MCF 10A (cell line): ENCODE measurements at regions not wholly inside any gene's neighbourhood (a gene's known extent, or its start where the extent isn't known, plus 50 kb on each side); places are given as distances from the start of the nearest gene placed in this dataset.

Experiments used
- BruUV-seq: library from RNA; stranded (reverse); fragments of 400-500 nt; replicated peaks from 2 replicates; lab custom pipeline; 2021; lab: Mats Ljungman, UMichigan
- CTCF ChIA-PET: fragments of 300-600 bp; sonication (Branson Sonifier 250); formaldehyde crosslinking; extraction: SDS; loops from one replicate; lab custom pipeline; 2021; ENCODE audit warnings: antibody characterized with exemption, inconsistent platforms; lab: Yijun Ruan, JAX
- POLR2A ChIA-PET: fragments of 300-600, 350-650 bp; sonication (Branson Sonifier 250); formaldehyde crosslinking; extraction: SDS; loops from one replicate; lab custom pipeline; 2020; ENCODE audit warnings: antibody characterized with exemption, inconsistent platforms; lab: Yijun Ruan, JAX
- DNase-seq: peaks from one replicate; pipeline ENCODE4 v3.0.0-alpha.2; 2018; ENCODE audit not compliant: unreplicated experiment
- H3K27ac Mint-ChIP-seq: one replicate; pipeline ENCODE4 v1.8.0; 2022; ENCODE audit warnings: mild to moderate bottlenecking, low read depth, mixed read lengths; ENCODE audit not compliant: unreplicated experiment
- H3K27me3 Mint-ChIP-seq: one replicate; pipeline ENCODE4 v1.8.0; 2022; ENCODE audit warnings: mixed read lengths; ENCODE audit not compliant: insufficient read depth, unreplicated experiment
- H3K36me3 Mint-ChIP-seq: one replicate; pipeline ENCODE4 v1.8.0; 2022; ENCODE audit warnings: mild to moderate bottlenecking, moderate library complexity, mixed read lengths; ENCODE audit not compliant: insufficient read depth, unreplicated experiment
- H3K4me1 Mint-ChIP-seq: one replicate; pipeline ENCODE4 v1.8.0; 2022; ENCODE audit warnings: mixed read lengths; ENCODE audit not compliant: insufficient read depth, unreplicated experiment
- H3K4me3 Mint-ChIP-seq: one replicate; pipeline ENCODE4 v1.8.0; 2022; ENCODE audit warnings: mild to moderate bottlenecking, moderate library complexity, mixed read lengths; ENCODE audit not compliant: unreplicated experiment
- H3K9me3 Mint-ChIP-seq: one replicate; pipeline ENCODE4 v1.8.0; 2022; ENCODE audit warnings: mixed read lengths; ENCODE audit not compliant: unreplicated experiment
- intact Hi-C: fragments of 100-400 bp; cut with micrococcal nuclease; formaldehyde crosslinking; loops from 2 replicates; pipeline ENCODE4 v1.14.1; 2022
- TF ChIP-seq, protein P1 (sequence below): fragments of 200-600 bp; IDR thresholded peaks from one replicate; pipeline ENCODE4 v1.8.0; 2022; ENCODE audit warnings: antibody characterized with exemption, mild to moderate bottlenecking; ENCODE audit not compliant: unreplicated experiment

DNA sequence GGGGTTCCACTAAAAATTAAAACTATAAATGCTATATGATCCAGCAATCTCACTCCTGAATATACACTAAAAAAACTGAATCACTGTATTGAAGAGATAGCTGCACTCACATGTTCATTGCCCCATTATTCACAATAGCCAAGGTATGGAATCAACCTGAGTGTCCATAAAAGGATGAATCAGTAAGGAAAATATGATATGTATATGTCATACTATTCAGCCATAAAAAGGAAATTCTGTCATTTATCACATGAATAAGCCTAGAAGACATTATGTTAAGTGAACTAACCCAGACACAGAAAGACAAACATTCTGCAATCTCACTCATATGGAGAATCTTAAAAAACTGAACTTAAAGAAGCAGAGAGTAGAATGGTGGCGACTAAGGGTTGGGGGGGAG, 1376.2 kb upstream of the CDH9 start:
- DNase-seq = no peak
- ChIA-PET CTCF (no interaction called here), POLR2A (no interaction called here)
- H3K4me1 Mint-ChIP-seq = no peaks in the 10 kb centered on the region
- no peak overlapping the region for H3K27ac Mint-ChIP-seq
- TF ChIP-seq, protein P1, sequence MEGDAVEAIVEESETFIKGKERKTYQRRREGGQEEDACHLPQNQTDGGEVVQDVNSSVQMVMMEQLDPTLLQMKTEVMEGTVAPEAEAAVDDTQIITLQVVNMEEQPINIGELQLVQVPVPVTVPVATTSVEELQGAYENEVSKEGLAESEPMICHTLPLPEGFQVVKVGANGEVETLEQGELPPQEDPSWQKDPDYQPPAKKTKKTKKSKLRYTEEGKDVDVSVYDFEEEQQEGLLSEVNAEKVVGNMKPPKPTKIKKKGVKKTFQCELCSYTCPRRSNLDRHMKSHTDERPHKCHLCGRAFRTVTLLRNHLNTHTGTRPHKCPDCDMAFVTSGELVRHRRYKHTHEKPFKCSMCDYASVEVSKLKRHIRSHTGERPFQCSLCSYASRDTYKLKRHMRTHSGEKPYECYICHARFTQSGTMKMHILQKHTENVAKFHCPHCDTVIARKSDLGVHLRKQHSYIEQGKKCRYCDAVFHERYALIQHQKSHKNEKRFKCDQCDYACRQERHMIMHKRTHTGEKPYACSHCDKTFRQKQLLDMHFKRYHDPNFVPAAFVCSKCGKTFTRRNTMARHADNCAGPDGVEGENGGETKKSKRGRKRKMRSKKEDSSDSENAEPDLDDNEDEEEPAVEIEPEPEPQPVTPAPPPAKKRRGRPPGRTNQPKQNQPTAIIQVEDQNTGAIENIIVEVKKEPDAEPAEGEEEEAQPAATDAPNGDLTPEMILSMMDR = no peak
- no peaks in the 10 kb centered on the region for H3K36me3 Mint-ChIP-seq
- no peak overlapping the region for H3K4me3 Mint-ChIP-seq
- BruUV-seq = no TSS peak
- no peaks in the 10 kb centered on the region for H3K27me3 Mint-ChIP-seq
- peaks cover 10% of the 10 kb centered on the region for H3K9me3 Mint-ChIP-seq
- intact Hi-C loops = no loop called here

DNA sequence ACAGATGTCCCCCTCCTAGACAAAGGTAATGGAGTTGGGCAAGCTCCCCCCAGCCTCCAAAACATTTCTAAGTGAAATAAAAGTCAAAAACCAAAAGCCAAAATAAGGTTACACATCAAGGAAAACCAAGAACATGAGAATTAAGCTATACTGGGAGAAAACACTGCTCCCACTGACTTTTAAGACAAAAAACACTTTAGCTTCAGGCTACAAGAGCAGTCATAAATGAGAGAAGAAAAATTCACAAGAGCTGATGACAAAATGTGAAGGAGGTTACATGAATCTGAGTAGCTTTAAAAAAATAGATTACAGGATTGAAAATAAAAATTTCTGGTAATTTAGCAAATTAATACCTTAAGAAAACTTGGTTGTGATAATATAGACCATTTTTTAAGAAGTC, 1370.3 kb upstream of the CDH9 start:
- no TSS peak for BruUV-seq
- POLR2A ChIA-PET = no interaction called here
- TF ChIP-seq, protein P1 = no peak
- H3K27ac Mint-ChIP-seq = peak overlapping the region; percentile 79
- DNase-seq = no peak
- intact Hi-C loops = no loop called here
- peaks cover 12% of the 10 kb centered on the region for H3K4me1 Mint-ChIP-seq
- no peak overlapping the region for H3K4me3 Mint-ChIP-seq
- CTCF ChIA-PET = interaction anchor here (1.5 kb wide), 1 partner anchor 65 kb away, joined by 3 read pairs; no protein-coding TSS in a partner anchor
- no peaks in the 10 kb centered on the region for H3K9me3 Mint-ChIP-seq
- no peaks in the 10 kb centered on the region for H3K27me3 Mint-ChIP-seq
- H3K36me3 Mint-ChIP-seq = no peaks in the 10 kb centered on the region

DNA sequence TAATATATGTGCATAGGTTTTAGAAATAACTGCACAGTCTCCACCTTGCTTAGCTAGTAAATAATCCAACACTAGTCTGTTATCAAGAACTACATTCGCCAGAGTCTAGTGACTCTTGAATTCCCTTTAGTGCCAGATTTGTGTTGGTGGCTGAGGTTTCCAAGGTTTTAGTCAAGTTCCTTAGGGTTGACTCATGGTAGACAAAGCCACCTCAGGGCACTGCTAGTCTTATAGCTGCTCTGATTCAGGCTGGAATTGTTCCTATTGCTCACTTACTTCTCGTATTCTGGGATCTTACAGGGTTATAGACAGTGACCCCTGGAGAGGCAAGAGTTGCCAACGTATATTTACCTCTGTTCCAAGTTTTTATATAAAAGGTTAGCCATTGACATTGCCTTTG, 1369.8 kb upstream of the CDH9 start:
- intact Hi-C loops = no loop called here
- no TSS peak for BruUV-seq
- DNase-seq = peak; percentile 81
- peaks cover 12% of the 10 kb centered on the region for H3K4me1 Mint-ChIP-seq
- no peaks in the 10 kb centered on the region for H3K27me3 Mint-ChIP-seq
- CTCF ChIA-PET = interaction anchor here (0.6 kb wide), 1 partner anchor 227 kb away, joined by 4 read pairs; no protein-coding TSS in a partner anchor
- peak overlapping the region; percentile 79 for H3K27ac Mint-ChIP-seq
- TF ChIP-seq, protein P1 = no peak
- H3K36me3 Mint-ChIP-seq = no peaks in the 10 kb centered on the region
- POLR2A ChIA-PET = interaction anchor here (0.7 kb wide), 1 partner anchor 943 kb away, joined by 3 read pairs; no protein-coding TSS in a partner anchor
- H3K4me3 Mint-ChIP-seq = no peak overlapping the region
- H3K9me3 Mint-ChIP-seq = no peaks in the 10 kb centered on the region

DNA sequence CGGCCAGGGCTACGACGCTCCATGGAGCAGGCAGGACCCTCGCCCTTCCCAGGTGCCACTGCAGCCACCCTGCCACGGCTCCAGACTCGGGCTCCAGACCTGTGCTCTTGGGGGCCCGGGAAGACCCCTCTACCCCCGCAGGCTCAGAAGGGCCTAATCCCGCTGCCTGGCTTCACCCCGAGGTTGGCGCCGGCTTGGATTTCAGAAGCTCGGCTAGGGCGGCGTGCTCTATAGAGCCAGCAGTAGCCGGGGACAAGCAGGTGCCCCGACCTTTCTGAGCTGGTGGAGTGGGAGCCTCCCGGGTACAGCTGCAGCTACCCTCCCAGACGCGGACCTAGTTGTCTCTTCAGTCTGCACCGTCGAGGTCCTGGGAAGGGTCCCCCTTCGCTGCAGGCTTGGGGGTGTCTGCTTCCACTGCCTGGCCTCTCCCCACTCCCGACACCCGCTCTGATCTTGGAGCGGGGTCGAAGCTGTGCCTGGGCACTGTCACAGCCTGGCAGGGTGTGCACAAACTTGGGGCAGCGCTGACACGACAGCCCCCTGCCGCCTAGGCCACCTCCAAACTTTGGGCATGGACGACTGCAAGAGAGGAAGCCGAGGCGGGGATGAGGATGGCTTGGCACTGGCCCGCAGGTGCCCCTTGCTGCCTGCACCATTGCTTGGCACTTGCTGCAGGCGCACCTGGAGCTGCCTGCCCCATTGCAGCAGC, 1366.1 kb upstream of the CDH9 start:
- H3K4me3 Mint-ChIP-seq = no peak overlapping the region
- no peaks in the 10 kb centered on the region for H3K9me3 Mint-ChIP-seq
- H3K36me3 Mint-ChIP-seq = no peaks in the 10 kb centered on the region
- DNase-seq = no peak
- no peaks in the 10 kb centered on the region for H3K27me3 Mint-ChIP-seq
- POLR2A ChIA-PET = no interaction called here
- CTCF ChIA-PET = no interaction called here
- intact Hi-C loops = no loop called here
- no TSS peak for BruUV-seq
- no peak overlapping the region for H3K27ac Mint-ChIP-seq
- TF ChIP-seq, protein P1 = no peak
- H3K4me1 Mint-ChIP-seq = peaks cover 12% of the 10 kb centered on the region
